H1 (cell line): ENCODE measurements at regions not wholly inside any gene's neighbourhood (a gene's known extent, or its start where the extent isn't known, plus 50 kb on each side); places are given as distances from the start of the nearest gene placed in this dataset.

Experiments
- KDM5A ChIP-seq: fragments of 200-600 bp; IDR thresholded peaks from 2 replicates; pipeline ENCODE4 v1.7.1; 2012; ENCODE audit warnings: mild to moderate bottlenecking, low read length, inconsistent platforms, mixed read lengths
- MAFK ChIP-seq: IDR thresholded peaks from 2 replicates; pipeline ENCODE4 v1.6.1; 2012; ENCODE audit warnings: low read depth, mild to moderate bottlenecking, improper control_type of control experiment, low read length
- RAD21 ChIP-seq, 2 experiments: IDR thresholded peaks in 1 of 2; conservative IDR thresholded peaks in 1 of 2; 2 replicates each; pipeline ENCODE4 v1.6.1; 2011; ENCODE audit warnings: low read depth in 2 of 2, low read length in 2 of 2, improper control_type of control experiment in 1 of 2, inconsistent platforms in 1 of 2, mild to moderate bottlenecking in 1 of 2, moderate library complexity in 1 of 2
- SIX5 ChIP-seq: IDR thresholded peaks from 2 replicates; pipeline ENCODE4 v1.6.1; 2011; ENCODE audit warnings: mild to moderate bottlenecking, low read depth, low read length
- SRF ChIP-seq: IDR thresholded peaks from 2 replicates; pipeline ENCODE4 v1.6.1; 2011; ENCODE audit warnings: mild to moderate bottlenecking, low read depth, low read length, moderate library complexity

GRCh38 chr14:41071351-41071750 lies 535.3 kb upstream of the LRFN5 start (continued):
- no peak for TF ChIP-seq SIX5
- TF ChIP-seq KDM5A = no peak
- no peak for TF ChIP-seq MAFK
- no peak for TF ChIP-seq RAD21 (IDR thresholded peaks at IDR 0.05 in 1 of 2, conservative IDR thresholded peaks at IDR 0.05 in 1 of 2; ENCODE audit: low read depth in 2 of 2, low read length in 2 of 2)
- TF ChIP-seq SRF = no peak
